ENCODE measurements at regions not wholly inside any gene's neighbourhood (a gene's known extent, or its start where the extent isn't known, plus 50 kb on each side); places are given as distances from the start of the nearest gene placed in this dataset.

- TF ChIP-seq, protein P1, sequence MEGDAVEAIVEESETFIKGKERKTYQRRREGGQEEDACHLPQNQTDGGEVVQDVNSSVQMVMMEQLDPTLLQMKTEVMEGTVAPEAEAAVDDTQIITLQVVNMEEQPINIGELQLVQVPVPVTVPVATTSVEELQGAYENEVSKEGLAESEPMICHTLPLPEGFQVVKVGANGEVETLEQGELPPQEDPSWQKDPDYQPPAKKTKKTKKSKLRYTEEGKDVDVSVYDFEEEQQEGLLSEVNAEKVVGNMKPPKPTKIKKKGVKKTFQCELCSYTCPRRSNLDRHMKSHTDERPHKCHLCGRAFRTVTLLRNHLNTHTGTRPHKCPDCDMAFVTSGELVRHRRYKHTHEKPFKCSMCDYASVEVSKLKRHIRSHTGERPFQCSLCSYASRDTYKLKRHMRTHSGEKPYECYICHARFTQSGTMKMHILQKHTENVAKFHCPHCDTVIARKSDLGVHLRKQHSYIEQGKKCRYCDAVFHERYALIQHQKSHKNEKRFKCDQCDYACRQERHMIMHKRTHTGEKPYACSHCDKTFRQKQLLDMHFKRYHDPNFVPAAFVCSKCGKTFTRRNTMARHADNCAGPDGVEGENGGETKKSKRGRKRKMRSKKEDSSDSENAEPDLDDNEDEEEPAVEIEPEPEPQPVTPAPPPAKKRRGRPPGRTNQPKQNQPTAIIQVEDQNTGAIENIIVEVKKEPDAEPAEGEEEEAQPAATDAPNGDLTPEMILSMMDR (IDR thresholded peaks at IDR 0.05): no peak
- no peak for TF ChIP-seq POLR2A (IDR thresholded peaks at IDR 0.05)
Observed at GRCh38 chr2:152924722-152925121, 206.3 kb downstream of the ARL6IP6 start.
